Anterior cingulate cortex (tissue), 58 donors: ENCODE measurements at regions not wholly inside any gene's neighbourhood (a gene's known extent, or its start where the extent isn't known, plus 50 kb on each side); places are given as distances from the start of the nearest gene placed in this dataset.

Experiments
- DNase-seq, 58 donors: peaks; one replicate each; lab custom pipeline; 2025; lab: John Stamatoyannopoulos, UW

- DNase-seq = no peak
Observed at GRCh38 chr15:96218623-96219455, 111.7 kb upstream of the NR2F2 start.

DNA sequence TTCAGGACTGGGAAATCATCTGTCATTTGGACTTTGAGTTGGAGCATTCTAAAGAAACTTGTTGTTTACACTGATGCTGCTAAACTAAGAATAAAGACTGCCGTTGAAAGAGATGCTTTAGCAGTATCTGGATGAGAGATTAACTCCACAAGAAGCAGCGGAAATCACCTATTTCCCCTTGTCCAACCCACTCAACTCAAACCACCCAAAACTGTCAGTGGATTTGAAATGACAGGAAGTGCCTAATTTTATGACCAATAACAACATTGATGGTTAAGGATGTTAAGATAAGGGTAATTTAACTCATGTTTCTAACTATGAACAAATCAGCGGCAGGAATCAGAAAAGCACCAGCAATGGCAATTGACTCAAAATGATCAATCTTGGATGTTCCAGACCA lies 110.8 kb upstream of the NR2F2 start:
- no peak for DNase-seq

DNA sequence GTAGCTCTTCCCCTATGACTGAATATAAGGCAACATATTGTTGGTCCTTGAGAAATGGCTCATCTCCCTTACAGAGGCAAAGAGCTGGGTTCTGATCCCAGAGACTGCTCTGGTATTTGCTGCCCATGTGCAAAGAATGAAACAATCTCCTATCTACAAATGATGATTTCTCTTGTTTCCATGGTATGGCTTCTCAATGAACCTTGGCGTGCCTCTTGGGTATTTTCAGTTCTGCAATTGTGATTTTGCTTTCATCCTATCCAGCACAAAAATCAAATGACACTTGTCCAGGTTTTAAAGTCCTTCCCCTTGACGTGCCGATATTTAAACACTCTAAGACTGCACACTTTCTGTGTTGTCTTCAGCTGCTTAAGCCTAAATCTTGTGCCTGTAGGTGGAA lies 109.8 kb upstream of the NR2F2 start:
- DNase-seq = no peak

GRCh38 chr15:96222981-96223380 lies 107.5 kb upstream of the NR2F2 start:
- no peak for DNase-seq

DNA sequence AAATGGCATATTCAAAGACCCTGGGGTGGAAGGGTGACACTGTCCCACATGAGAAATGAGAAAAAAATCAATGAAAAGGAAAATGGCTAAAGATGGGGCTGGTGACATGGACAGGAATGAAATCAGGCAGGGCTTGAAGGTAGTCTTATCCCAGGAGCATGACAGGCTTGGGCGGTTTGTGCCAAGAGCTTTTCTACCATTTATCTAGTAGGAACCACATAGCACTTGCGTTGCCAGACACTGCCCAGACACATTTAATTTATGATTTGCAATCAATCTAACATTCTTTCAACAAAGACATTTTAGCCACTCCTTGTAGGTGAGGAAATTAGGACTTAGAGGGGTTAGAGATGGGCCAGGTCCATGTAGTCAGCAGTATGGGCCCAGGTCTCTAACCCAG lies 106.6 kb upstream of the NR2F2 start:
- no peak for DNase-seq

DNA sequence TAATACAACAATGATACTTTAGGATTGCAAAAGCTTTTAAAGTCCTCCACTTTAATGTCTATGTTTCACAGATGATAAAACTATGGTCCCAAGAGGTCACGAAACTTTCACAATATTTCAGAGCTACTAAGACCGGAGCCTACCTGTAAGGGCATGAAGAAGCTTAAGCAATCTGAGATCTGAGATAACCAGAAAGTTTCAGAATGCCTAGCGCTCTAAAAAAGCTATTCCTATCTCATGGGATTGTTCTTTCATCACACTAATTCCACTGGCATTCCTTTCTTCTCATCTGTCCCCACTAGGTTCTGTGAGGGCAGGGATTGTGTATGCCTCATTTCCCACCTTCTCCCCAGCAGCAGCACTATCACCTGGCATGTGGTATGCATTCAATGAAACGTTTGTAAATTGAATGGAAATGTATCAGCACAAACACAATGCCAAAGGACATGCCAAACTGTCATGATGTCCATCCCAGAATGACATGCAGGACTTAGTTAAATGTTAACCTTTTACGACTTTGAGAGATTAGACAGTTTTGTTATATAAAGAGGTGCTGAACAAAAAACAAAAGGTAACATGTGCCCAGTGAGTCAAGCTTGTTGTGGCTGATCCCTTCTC lies 104.7 kb upstream of the NR2F2 start:
- no peak for DNase-seq

GRCh38 chr15:96230526-96231181 lies 99.8 kb upstream of the NR2F2 start:
- no peak for DNase-seq

GRCh38 chr15:96232335-96232734 lies 98.2 kb upstream of the NR2F2 start:
- DNase-seq = no peak

GRCh38 chr15:96234109-96234892 lies 96.2 kb upstream of the NR2F2 start:
- DNase-seq = no peak

DNA sequence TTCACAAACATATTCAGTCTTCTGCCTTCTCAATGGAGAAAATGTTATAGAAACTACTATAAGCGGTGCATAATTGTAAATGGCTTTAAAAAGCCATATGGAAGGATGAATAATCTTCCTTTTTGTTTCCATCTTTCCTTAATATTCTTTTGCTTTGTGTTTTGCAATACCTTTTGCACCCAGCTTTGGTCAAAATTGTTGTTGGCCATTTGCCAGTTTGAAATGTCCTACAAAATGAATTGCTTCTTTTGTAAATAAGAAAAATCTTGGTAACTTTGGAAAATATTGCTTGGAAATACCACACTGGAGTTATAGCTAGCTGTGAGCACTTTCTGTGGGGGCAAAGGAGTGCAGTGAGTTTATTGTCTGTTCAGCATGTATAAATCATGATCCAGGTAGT lies 93.5 kb upstream of the NR2F2 start:
- no peak for DNase-seq

DNA sequence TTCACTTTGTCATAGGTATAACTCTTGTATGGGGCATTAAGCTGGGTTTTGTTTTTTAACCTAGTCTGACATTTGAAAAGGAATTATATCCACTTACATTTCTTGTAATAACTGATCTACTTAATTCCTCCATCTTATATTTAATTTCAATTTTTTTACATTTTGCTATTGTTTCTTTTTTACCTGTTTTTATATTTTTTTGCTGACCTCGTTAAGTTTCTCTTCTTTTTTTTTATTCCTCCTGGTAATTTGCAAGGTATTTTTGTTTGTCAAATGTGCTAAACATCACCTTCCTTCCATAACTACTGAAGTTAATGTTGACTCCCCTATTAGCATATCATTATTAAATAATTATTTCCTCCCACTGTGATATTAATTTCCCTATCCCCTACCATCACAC lies 87.7 kb upstream of the NR2F2 start:
- DNase-seq = no peak

- no peak for DNase-seq
Observed at GRCh38 chr15:96243701-96244100, 86.8 kb upstream of the NR2F2 start.

GRCh38 chr15:96245252-96245651 lies 85.2 kb upstream of the NR2F2 start:
- DNase-seq = no peak

GRCh38 chr15:96246057-96246456 lies 84.4 kb upstream of the NR2F2 start:
- DNase-seq = no peak

DNA sequence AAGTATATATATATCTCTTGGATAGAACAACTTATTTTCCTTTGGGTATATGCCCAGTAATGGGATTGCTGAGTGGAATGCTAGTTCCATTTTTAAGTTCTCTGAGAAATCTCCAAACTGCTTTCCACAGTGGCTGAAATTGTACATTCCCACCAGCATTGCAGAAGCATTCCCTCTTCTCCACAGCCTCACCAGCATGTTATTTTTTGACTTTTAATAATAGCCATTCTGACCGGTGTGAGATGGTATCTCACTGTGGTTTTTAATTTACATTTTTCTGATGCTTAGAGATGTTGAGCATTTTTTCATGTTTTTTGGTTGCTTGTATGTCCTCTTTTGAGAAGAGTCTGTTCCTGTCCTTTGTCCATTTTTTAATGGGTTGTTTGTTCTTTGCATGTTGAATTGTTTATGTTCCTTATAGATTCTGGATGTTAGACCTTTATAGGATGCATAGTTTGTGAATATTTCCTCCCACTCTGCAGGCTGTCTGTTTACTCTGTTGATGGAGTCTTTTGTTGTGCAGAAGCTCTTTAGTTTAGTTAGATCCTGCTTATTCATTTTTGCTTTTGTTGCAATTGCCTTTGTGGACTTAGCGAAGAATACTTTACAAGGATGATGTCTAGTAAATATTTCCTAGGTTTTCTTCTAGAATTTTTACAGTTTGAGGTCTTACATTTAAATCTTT lies 82.7 kb upstream of the NR2F2 start:
- no peak for DNase-seq

- DNase-seq = no peak
Observed at GRCh38 chr15:96252148-96252547, 78.4 kb upstream of the NR2F2 start.

DNA sequence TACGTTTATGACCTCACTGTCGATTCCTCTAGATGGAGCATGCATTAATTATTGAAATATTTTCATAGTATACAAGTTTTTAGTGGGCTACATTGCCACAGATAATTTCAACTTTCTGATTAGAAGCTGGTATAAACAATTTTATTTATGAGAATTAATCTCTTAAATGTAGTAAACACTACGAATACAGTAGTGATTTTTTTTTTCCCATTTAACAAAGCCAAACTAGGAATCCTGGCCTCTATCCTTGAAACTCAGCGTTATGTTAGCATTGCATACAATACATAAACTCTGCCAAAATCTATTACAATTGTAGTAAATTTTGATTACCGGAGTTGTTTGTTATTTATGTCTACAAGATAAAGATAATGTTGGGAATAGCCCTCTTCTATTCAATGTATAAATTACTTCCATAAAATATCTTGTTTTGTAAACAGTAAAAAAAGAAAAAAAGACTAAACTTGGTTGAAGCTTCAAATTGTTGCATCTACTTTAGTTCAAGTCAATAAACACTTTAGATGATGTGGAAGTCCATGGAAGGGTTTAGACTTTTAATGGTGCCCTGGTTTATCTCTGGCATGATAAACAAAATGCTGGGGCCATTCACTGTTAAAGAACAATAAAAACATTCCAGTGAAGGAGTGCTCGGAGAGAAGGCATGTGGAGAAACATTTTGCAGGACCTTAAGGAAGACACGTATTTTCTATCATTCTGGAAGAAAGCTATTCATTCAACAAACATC lies 77.3 kb upstream of the NR2F2 start:
- DNase-seq = no peak

- DNase-seq = no peak
Observed at GRCh38 chr15:96254173-96254572, 76.3 kb upstream of the NR2F2 start.

GRCh38 chr15:96255599-96255998 lies 74.9 kb upstream of the NR2F2 start:
- DNase-seq = no peak

- DNase-seq = no peak
Observed at GRCh38 chr15:96261575-96262034, 68.9 kb upstream of the NR2F2 start.
